H1 (cell line): ENCODE measurements at regions not wholly inside any gene's neighbourhood (a gene's known extent, or its start where the extent isn't known, plus 50 kb on each side); places are given as distances from the start of the nearest gene placed in this dataset.

Experiments used
- CTCF ChIA-PET: fragments of 300-600 bp; sonication (Branson Sonifier 250); formaldehyde crosslinking; loops from one replicate; lab custom pipeline; 2021; ENCODE audit not compliant: partially characterized antibody; lab: Charles Lee
- POLR2A ChIA-PET: fragments of 300-600 bp; sonication (Branson Sonifier 250); formaldehyde crosslinking; loops from one replicate; lab custom pipeline; 2021; ENCODE audit warnings: inconsistent platforms; ENCODE audit not compliant: partially characterized antibody; lab: Charles Lee
- DNase-seq, 2 experiments: peaks; one replicate each; pipeline versions ENCODE4 v3.0.0 to v3.0.0-alpha.2; 2010 to 2022; ENCODE audit warnings: low spot score in 2 of 2, low read depth in 1 of 2, mixed read lengths in 1 of 2
- FAIRE-seq: peaks from 2 replicates; lab custom pipeline; 2011; peaks lifted over from hg19 to GRCh38; lab: Jason Lieb, UNC
- H2AFZ ChIP-seq: 2 replicates; pipeline ENCODE4 v1.8.1; 2012; ENCODE audit warnings: low read length, inconsistent platforms
- H2AK5ac ChIP-seq: 2 replicates; pipeline ENCODE4 v1.6.1; 2013; ENCODE audit warnings: low read depth, low read length
- H2BK120ac ChIP-seq: replicated peaks from 2 replicates; pipeline ENCODE3; 2013; ENCODE audit warnings: low read depth, low read length, inconsistent platforms
- H2BK12ac ChIP-seq: 2 replicates; pipeline ENCODE4 v1.6.1; 2013; ENCODE audit warnings: low read depth, low read length
- H2BK15ac ChIP-seq: 2 replicates; pipeline ENCODE4 v1.6.1; 2013; ENCODE audit warnings: low read length
- H2BK20ac ChIP-seq: 2 replicates; pipeline ENCODE4 v1.6.1; 2013; ENCODE audit warnings: low read length
- H2BK5ac ChIP-seq: 2 replicates; pipeline ENCODE4 v1.6.1; 2013; ENCODE audit warnings: low read depth, low read length
- H3K14ac ChIP-seq: 2 replicates; pipeline ENCODE4 v1.6.1; 2013; ENCODE audit warnings: inconsistent platforms; ENCODE audit not compliant: insufficient read length
- H3K18ac ChIP-seq: 2 replicates; pipeline ENCODE4 v1.6.1; 2013; ENCODE audit warnings: low read length; ENCODE audit errors: extremely low read depth
- H3K23ac ChIP-seq: 2 replicates; pipeline ENCODE4 v1.6.1; 2013; ENCODE audit warnings: inconsistent platforms; ENCODE audit not compliant: insufficient read length
- H3K23me2 ChIP-seq: 2 replicates; pipeline ENCODE4 v1.6.1; 2013; ENCODE audit warnings: low read depth, low read length
- H3K27ac ChIP-seq: 2 replicates; pipeline ENCODE4 v1.6.1; 2011; ENCODE audit warnings: low read depth, low read length, inconsistent platforms
- H3K27me3 ChIP-seq, 4 experiments: replicated peaks in 1 of 4; 1 replicate in 1 of 4; 2 replicates in 3 of 4; pipeline versions ENCODE4 v1.6.1 to v1.8.1; 2011 to 2013; ENCODE audit warnings: low read length in 3 of 4, mild to moderate bottlenecking in 3 of 4, inconsistent platforms in 2 of 4, mixed read lengths in 2 of 4, moderate library complexity in 1 of 4; ENCODE audit not compliant: control insufficient read depth in 3 of 4, insufficient read depth in 3 of 4; ENCODE audit errors: extremely low read depth in 1 of 4
- H3K36me3 ChIP-seq, 4 experiments: 2 replicates each; pipeline versions ENCODE4 v1.6.1 to v1.8.1; 2011 to 2013; ENCODE audit warnings: mild to moderate bottlenecking in 4 of 4, low read length in 3 of 4, moderate library complexity in 2 of 4, control low read depth in 1 of 4, inconsistent platforms in 1 of 4; ENCODE audit not compliant: insufficient read depth in 4 of 4, control insufficient read depth in 2 of 4
- H3K4ac ChIP-seq: replicated peaks from 2 replicates; pipeline ENCODE3; 2013; ENCODE audit warnings: low read length, low read depth, mixed read lengths, inconsistent platforms; ENCODE audit not compliant: insufficient read length
- H3K4me1 ChIP-seq, 4 experiments: replicated peaks in 1 of 4; 1 replicate in 1 of 4; 2 replicates in 3 of 4; pipeline versions ENCODE4 v1.6.1 to v1.8.1; 2011 to 2013; ENCODE audit warnings: low read length in 3 of 4, inconsistent platforms in 2 of 4, mixed read lengths in 1 of 4; ENCODE audit not compliant: insufficient read depth in 4 of 4, control insufficient read depth in 3 of 4
- H3K4me2 ChIP-seq, 2 experiments: 2 replicates each; pipeline versions ENCODE4 v1.6.1 to v1.8.1; 2011 to 2013; ENCODE audit warnings: low read depth in 2 of 2, low read length in 2 of 2, control low read depth in 1 of 2, inconsistent platforms in 1 of 2, mild to moderate bottlenecking in 1 of 2; ENCODE audit not compliant: insufficient read depth in 1 of 2
- H3K4me3 ChIP-seq, 4 experiments: fragments of 200-600, 300-600 bp in 1 of 4; sonication (generic), shearing (Covaris generic), sonication (Bioruptor Twin) in 1 of 4; 2 replicates each; pipeline versions ENCODE4 v1.5.1 to v1.8.1; 2011 to 2016; ENCODE audit warnings: low read length in 4 of 4, low read depth in 3 of 4, control low read depth in 2 of 4, inconsistent platforms in 2 of 4, mild to moderate bottlenecking in 2 of 4, mixed read lengths in 1 of 4, moderate library complexity in 1 of 4; ENCODE audit not compliant: insufficient read depth in 2 of 4; ENCODE audit errors: extremely low read depth in 1 of 4
- H3K56ac ChIP-seq: replicated peaks from 2 replicates; pipeline ENCODE3; 2013; ENCODE audit warnings: low read depth, mild to moderate bottlenecking, mixed read lengths, low read length, inconsistent platforms; ENCODE audit not compliant: insufficient read length
- H3K79me1 ChIP-seq: 2 replicates; pipeline ENCODE4 v1.6.1; 2013; ENCODE audit warnings: low read depth, low read length, control low read depth
- H3K79me2 ChIP-seq, 2 experiments: 2 replicates each; pipeline versions ENCODE4 v1.6.1 to v1.8.1; 2012 to 2013; ENCODE audit warnings: low read length in 2 of 2, mild to moderate bottlenecking in 2 of 2, inconsistent platforms in 1 of 2; ENCODE audit not compliant: insufficient read depth in 2 of 2, control insufficient read depth in 1 of 2
- H3K9ac ChIP-seq, 4 experiments: replicated peaks in 1 of 4; 1 replicate in 1 of 4; 2 replicates in 3 of 4; pipeline versions ENCODE4 v1.6.1 to v1.8.1; 2011 to 2013; ENCODE audit warnings: low read depth in 3 of 4, low read length in 3 of 4, control low read depth in 2 of 4, mild to moderate bottlenecking in 2 of 4, moderate library complexity in 2 of 4, inconsistent platforms in 1 of 4; ENCODE audit errors: extremely low read depth in 1 of 4
- H3K9me3 ChIP-seq, 2 experiments: 2 replicates each; pipeline versions ENCODE4 v1.6.1 to v1.8.1; 2012 to 2013; ENCODE audit warnings: mild to moderate bottlenecking in 2 of 2, moderate library complexity in 2 of 2, control low read depth in 1 of 2, inconsistent platforms in 1 of 2, low read depth in 1 of 2, low read length in 1 of 2, mixed read lengths in 1 of 2; ENCODE audit not compliant: insufficient read depth in 2 of 2
- H4K20me1 ChIP-seq, 2 experiments: replicated peaks in 1 of 2; 2 replicates each; pipeline versions ENCODE3 to v1.8.1; 2011 to 2013; ENCODE audit warnings: inconsistent platforms in 2 of 2, low read length in 2 of 2, mild to moderate bottlenecking in 1 of 2; ENCODE audit not compliant: insufficient read depth in 2 of 2, control insufficient read depth in 1 of 2
- H4K5ac ChIP-seq: 2 replicates; pipeline ENCODE4 v1.6.1; 2013; ENCODE audit warnings: low read length, low read depth, mixed read lengths, inconsistent platforms; ENCODE audit not compliant: insufficient read length
- H4K8ac ChIP-seq: 2 replicates; pipeline ENCODE4 v1.8.0; 2013; ENCODE audit warnings: mild to moderate bottlenecking, moderate library complexity, low read length, inconsistent platforms; ENCODE audit not compliant: insufficient read depth; ENCODE audit errors: extremely low read depth
- H4K91ac ChIP-seq: replicated peaks from 2 replicates; pipeline ENCODE3; 2013; ENCODE audit warnings: low read length, mixed read lengths, inconsistent platforms; ENCODE audit not compliant: insufficient read length
- BRCA1 ChIP-seq: IDR thresholded peaks from 2 replicates; pipeline ENCODE4 v1.6.1; 2012; ENCODE audit warnings: low read depth, low read length, improper control_type of control experiment
- CBX5 ChIP-seq: fragments of 300-800, 300-1000 bp; sonication (generic); IDR thresholded peaks from 2 replicates; pipeline ENCODE4 v1.7.1; 2016; ENCODE audit warnings: antibody characterized with exemption, low read length, low read depth
- PHF8 ChIP-seq: fragments of 200-600 bp; sonication (generic); conservative IDR thresholded peaks from 2 replicates; pipeline ENCODE4 v1.7.1; 2012; ENCODE audit warnings: low read depth, mild to moderate bottlenecking, inconsistent platforms, low read length, moderate library complexity
- POLR2A ChIP-seq, 2 experiments: IDR thresholded peaks; 1 replicate in 1 of 2; 2 replicates in 1 of 2; pipeline ENCODE4 v1.6.1; 2011; ENCODE audit warnings: low read depth in 2 of 2, low read length in 2 of 2, mild to moderate bottlenecking in 2 of 2; ENCODE audit errors: control extremely low read depth in 1 of 2
- POLR2AphosphoS5 ChIP-seq: IDR thresholded peaks from 2 replicates; pipeline ENCODE4 v1.6.1; 2011; ENCODE audit warnings: low read depth, low read length
- SIN3A ChIP-seq, 2 experiments: IDR thresholded peaks in 1 of 2; conservative IDR thresholded peaks in 1 of 2; 2 replicates each; pipeline ENCODE4 v1.6.1; 2011 to 2012; ENCODE audit warnings: low read length in 2 of 2, improper control_type of control experiment in 1 of 2, low read depth in 1 of 2, mild to moderate bottlenecking in 1 of 2
- WGBS, 2 experiments: shearing (Covaris generic) in 1 of 2; methylation state at CpG; one replicate each; pipeline versions ENCODE4 v1.1.6 to v1.1.7; 2013 to 2015; ENCODE audit warnings: low lambda C conversion rate in 2 of 2, mixed read lengths in 2 of 2, inconsistent platforms in 1 of 2, low coverage in 1 of 2, missing lambda C conversion rate in 1 of 2; ENCODE audit not compliant: insufficient replicate concordance in 2 of 2, insufficient coverage in 1 of 2, insufficient read length in 1 of 2; ENCODE audit errors: extremely low coverage in 1 of 2, missing lambda C conversion rate in 1 of 2; 5-methylcytosine and 5-hydroxymethylcytosine counted together

- Histone ChIP-seq H3K9ac (no peak overlapping the region), H3K23ac (no peak overlapping the region), H3K4me3 (no peak overlapping the region), H2AFZ (no peak overlapping the region), H3K18ac (no peak overlapping the region), H3K79me1 (no peaks in the 10 kb centered on the region), H3K36me3 (no peaks in the 10 kb centered on the region), H2BK5ac (no peak overlapping the region), H3K56ac (no peak overlapping the region), H3K9me3 (no peaks in the 10 kb centered on the region), H2BK20ac (no peak overlapping the region), H3K79me2 (no peaks in the 10 kb centered on the region), H4K5ac (no peak overlapping the region), H2BK120ac (no peak overlapping the region), H3K4me2 (no peak overlapping the region), H4K20me1 (no peaks in the 10 kb centered on the region), H2AK5ac (no peak overlapping the region), H3K14ac (no peak overlapping the region), H3K27me3 (no peaks in the 10 kb centered on the region), H4K91ac (no peak overlapping the region), H3K4me1 (no peaks in the 10 kb centered on the region), H3K23me2 (no peaks in the 10 kb centered on the region), H4K8ac (no peak overlapping the region), H3K4ac (no peak overlapping the region), H2BK15ac (no peak overlapping the region), H3K27ac (no peak overlapping the region), H2BK12ac (no peak overlapping the region)
- POLR2A ChIA-PET, result no interaction called here
- WGBS, 2 experiments, result 62% methylated on average over 4 of the region's 4 CpGs; no CpG with 5 or more reads in 1 of the 2 experiments
- FAIRE-seq (no peak), DNase-seq (no peak)
- no peak for TF ChIP-seq BRCA1
- no peak for TF ChIP-seq CBX5
- no peak for TF ChIP-seq POLR2A (IDR thresholded peaks at IDR 0.05; ENCODE audit: control extremely low read depth in 1 of 2, low read depth in 2 of 2, low read length in 2 of 2)
- no peak for TF ChIP-seq POLR2AphosphoS5
- TF ChIP-seq PHF8, result no peak
- TF ChIP-seq SIN3A (conservative IDR thresholded peaks at IDR 0.05 in 1 of 2, IDR thresholded peaks at IDR 0.05 in 1 of 2; ENCODE audit: low read depth in 1 of 2, low read length in 2 of 2), result no peak
- CTCF ChIA-PET, result no interaction called here
These were observed 703.5 kb downstream of the GATA3 start for GRCh38 chr10:8758029-8758428.
